HCT116 (cell line): ENCODE measurements at regions not wholly inside any gene's neighbourhood (a gene's known extent, or its start where the extent isn't known, plus 50 kb on each side); places are given as distances from the start of the nearest gene placed in this dataset.

Source experiments
- ATAC-seq: fragments of 200-7000 bp; cut with Tn5 transposase; 2 replicates; pipeline ENCODE4 v1.9.1; 2020; ENCODE audit warnings: mild to moderate bottlenecking, moderate library complexity
- BruUV-seq: library from RNA; stranded (reverse); fragments of 400-500 nt; replicated peaks from 2 replicates; lab custom pipeline; 2021; lab: Mats Ljungman, UMichigan
- CTCF ChIA-PET: fragments of 300-600 bp; sonication (Branson Sonifier 250); formaldehyde crosslinking; loops from one replicate; lab custom pipeline; 2021; ENCODE audit warnings: antibody characterized with exemption; lab: Charles Lee
- POLR2A ChIA-PET: fragments of 300-600, 350-600 bp; sonication (Branson Sonifier 250); formaldehyde crosslinking; loops from one replicate; lab custom pipeline; 2021; ENCODE audit warnings: antibody characterized with exemption; lab: Charles Lee
- RAD21 ChIA-PET, 2 experiments: fragments of 300-600 bp; sonication (Branson Sonifier 250); formaldehyde crosslinking; loops; one replicate each; lab custom pipeline; 2023; ENCODE audit warnings: low total read pairs in 2 of 2; ENCODE audit not compliant: uncharacterized antibody in 2 of 2, unreplicated experiment in 2 of 2, low non-redundant PET in 1 of 2; lab: Charles Lee
- DNase-seq: peaks from one replicate; pipeline ENCODE4 v3.0.0-alpha.2; 2010; ENCODE audit warnings: low read depth, low spot score
- H2AFZ ChIP-seq: fragments of 200-600 bp; shearing (Covaris generic), sonication (generic); 2 replicates; pipeline ENCODE4 v1.6.1; 2017; ENCODE audit warnings: low read depth, mixed run types, mixed read lengths, antibody characterized with exemption, low read length; ENCODE audit not compliant: poor library complexity, severe bottlenecking
- H3K27ac ChIP-seq: 2 replicates; pipeline ENCODE4 v1.5.1; 2012; ENCODE audit warnings: low read depth, low read length
- H3K27me3 ChIP-seq: fragments of 200-600 bp; sonication (generic); 2 replicates; pipeline ENCODE4 v1.6.1; 2016; ENCODE audit warnings: mixed run types, low read length, mixed read lengths; ENCODE audit not compliant: insufficient read depth
- H3K36me3 ChIP-seq, 2 experiments: fragments of 200-500 bp in 1 of 2; fragments of 200-600 bp in 1 of 2; sonication (Bioruptor generic) in 1 of 2; sonication (generic) in 1 of 2; 2 replicates each; pipeline versions ENCODE4 v1.5.1 to v1.6.1; 2014 to 2016; ENCODE audit warnings: low read length in 2 of 2, inconsistent platforms in 1 of 2, mixed read lengths in 1 of 2, mixed run types in 1 of 2; ENCODE audit not compliant: insufficient read depth in 2 of 2, control insufficient read depth in 1 of 2
- H3K4me1 ChIP-seq, 2 experiments: fragments of 200-600 bp in 1 of 2; sonication (generic) in 1 of 2; 2 replicates each; pipeline versions ENCODE4 v1.5.1 to v1.6.1; 2012 to 2017; ENCODE audit warnings: low read length in 2 of 2, inconsistent platforms in 1 of 2, mild to moderate bottlenecking in 1 of 2, mixed read lengths in 1 of 2, mixed run types in 1 of 2, moderate library complexity in 1 of 2; ENCODE audit not compliant: insufficient read depth in 2 of 2, control insufficient read depth in 1 of 2
- H3K4me2 ChIP-seq: fragments of 200-600 bp; sonication (generic); 2 replicates; pipeline ENCODE4 v1.6.1; 2017; ENCODE audit warnings: mixed run types, low read length, mixed read lengths
- H3K4me3 ChIP-seq, 2 experiments: fragments of 200-600 bp in 1 of 2; sonication (generic) in 1 of 2; replicated peaks in 1 of 2; 2 replicates each; pipeline ENCODE4 v1.5.1; 2011 to 2016; ENCODE audit warnings: low read length in 2 of 2, control low read depth in 1 of 2, low read depth in 1 of 2, mild to moderate bottlenecking in 1 of 2, mixed read lengths in 1 of 2, mixed run types in 1 of 2
- H3K79me2 ChIP-seq: fragments of 200-600 bp; sonication (generic); 2 replicates; pipeline ENCODE4 v1.6.1; 2017; ENCODE audit warnings: mild to moderate bottlenecking, mixed run types, low read length, moderate library complexity, mixed read lengths; ENCODE audit not compliant: insufficient read depth
- H3K9ac ChIP-seq: fragments of 200-600 bp; sonication (generic); 2 replicates; pipeline ENCODE4 v1.6.1; 2016; ENCODE audit warnings: low read length, mixed read lengths
- H3K9me2 ChIP-seq: fragments of 200-600 bp; sonication (generic), shearing (Covaris generic); 2 replicates; pipeline ENCODE4 v1.6.1; 2017; ENCODE audit warnings: mixed run types, mild to moderate bottlenecking, moderate library complexity; ENCODE audit not compliant: insufficient read depth
- H3K9me3 ChIP-seq, 2 experiments: fragments of 200-500 bp in 1 of 2; fragments of 200-600 bp in 1 of 2; sonication (Bioruptor generic) in 1 of 2; sonication (generic) in 1 of 2; 2 replicates each; pipeline ENCODE4 v1.6.1; 2014 to 2017; ENCODE audit warnings: low read length in 2 of 2, mixed read lengths in 2 of 2, inconsistent platforms in 1 of 2, low read depth in 1 of 2, mild to moderate bottlenecking in 1 of 2, mixed run types in 1 of 2, moderate library complexity in 1 of 2; ENCODE audit not compliant: control insufficient read depth in 1 of 2, insufficient read depth in 1 of 2
- H4K20me1 ChIP-seq: fragments of 200-600 bp; sonication (generic), shearing (Covaris generic); 2 replicates; pipeline ENCODE4 v1.6.1; 2017; ENCODE audit warnings: mixed run types, mild to moderate bottlenecking, moderate library complexity; ENCODE audit not compliant: insufficient read depth
- ATF3 ChIP-seq: IDR thresholded peaks from 2 replicates; pipeline ENCODE4 v1.6.1; 2012
- ELF1 ChIP-seq: IDR thresholded peaks from 2 replicates; pipeline ENCODE4 v1.6.1; 2012; ENCODE audit warnings: low read depth, borderline replicate concordance
- EZH2 ChIP-seq: fragments of 200-600 bp; sonication (generic); IDR thresholded peaks from 2 replicates; pipeline ENCODE4 v1.6.1; 2017; ENCODE audit warnings: antibody characterized with exemption, mixed run types
- EZH2phosphoT487 ChIP-seq: fragments of 200-600 bp; IDR thresholded peaks from 2 replicates; pipeline ENCODE4 v1.6.1; 2018; ENCODE audit warnings: antibody characterized with exemption, borderline replicate concordance
- FOSL1 ChIP-seq: IDR thresholded peaks from 2 replicates; pipeline ENCODE4 v1.6.1; 2012; ENCODE audit warnings: low read depth
- JUND ChIP-seq: IDR thresholded peaks from 2 replicates; pipeline ENCODE4 v1.6.1; 2012
- POLR2A ChIP-seq: IDR thresholded peaks from 2 replicates; pipeline ENCODE4 v1.7.0; 2011; ENCODE audit warnings: borderline replicate concordance; ENCODE audit not compliant: insufficient read depth, insufficient read length; ENCODE audit errors: extremely low read depth
- POLR2AphosphoS5 ChIP-seq: IDR thresholded peaks from 2 replicates; pipeline ENCODE4 v1.6.1; 2011; ENCODE audit warnings: mild to moderate bottlenecking, low read depth, low read length, moderate library complexity
- REST ChIP-seq: IDR thresholded peaks from 2 replicates; pipeline ENCODE4 v1.6.1; 2012; ENCODE audit warnings: low read depth
- SIN3A ChIP-seq: IDR thresholded peaks from 2 replicates; pipeline ENCODE4 v1.6.1; 2012; ENCODE audit warnings: low read depth
- SP1 ChIP-seq: IDR thresholded peaks from 2 replicates; pipeline ENCODE4 v1.6.1; 2012; ENCODE audit warnings: low read depth
- SRF ChIP-seq: IDR thresholded peaks from 2 replicates; pipeline ENCODE4 v1.6.1; 2012; ENCODE audit warnings: low read depth
- TCF7L2 ChIP-seq: IDR thresholded peaks from 2 replicates; pipeline ENCODE4 v1.7.0; 2011; ENCODE audit warnings: borderline replicate concordance, inconsistent platforms; ENCODE audit not compliant: insufficient read depth, insufficient read length; ENCODE audit errors: extremely low read depth
- YY1 ChIP-seq: IDR thresholded peaks from 2 replicates; pipeline ENCODE4 v1.6.1; 2011; ENCODE audit warnings: low read length, low read depth, moderate library complexity, mild to moderate bottlenecking; ENCODE audit not compliant: insufficient replicate concordance; ENCODE audit errors: extremely low read depth
- ZFX ChIP-seq: fragments of 450-650 bp; IDR thresholded peaks from 2 replicates; pipeline ENCODE4 v1.6.1; 2017
- intact Hi-C: fragments of 100-400 bp; cut with micrococcal nuclease; formaldehyde crosslinking; loops from 2 replicates; pipeline ENCODE4 v1.10.0; 2022
- TF ChIP-seq, protein P1 (sequence below), 3 experiments: fragments of 200-600 bp in 1 of 3; sonication (generic) in 1 of 3; IDR thresholded peaks in 2 of 3; conservative IDR thresholded peaks in 1 of 3; 2 replicates each; pipeline ENCODE4 v1.5.1; 2012 to 2017; ENCODE audit warnings: low read depth in 2 of 3, low read length in 2 of 3, antibody characterized with exemption in 1 of 3, borderline replicate concordance in 1 of 3, control low read depth in 1 of 3, mild to moderate bottlenecking in 1 of 3, mixed read lengths in 1 of 3, mixed run types in 1 of 3, moderate library complexity in 1 of 3; ENCODE audit not compliant: insufficient read depth in 1 of 3
- TF ChIP-seq, protein P2 (sequence below): IDR thresholded peaks from 2 replicates; pipeline ENCODE4 v1.6.1; 2011; ENCODE audit warnings: mild to moderate bottlenecking, low read length, moderate library complexity; ENCODE audit not compliant: insufficient replicate concordance; ENCODE audit errors: extremely low read depth

DNA sequence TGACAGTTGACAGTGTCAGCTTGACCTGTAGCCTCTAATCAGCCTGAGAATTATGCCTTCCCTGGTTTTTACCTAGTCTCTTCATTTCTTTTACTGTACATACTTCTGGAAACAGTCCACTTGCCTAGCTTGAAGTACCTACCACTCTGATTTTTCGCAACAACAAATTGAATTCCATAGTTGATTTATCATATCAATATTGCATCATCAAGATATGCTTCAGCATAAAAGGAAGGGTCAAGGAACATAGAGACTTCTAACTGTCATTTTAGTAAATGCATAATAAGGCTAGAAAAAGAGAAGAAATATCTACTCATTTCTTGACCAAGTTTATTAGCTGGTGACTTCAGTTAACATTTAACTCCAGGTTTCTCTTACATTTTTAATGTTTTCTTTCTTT is 174.2 kb upstream of the FAR2 start:
- no TSS peak for BruUV-seq
- Histone ChIP-seq H3K4me2 (no peak overlapping the region), H3K36me3 (no peaks in the 10 kb centered on the region), H3K4me3 (no peak overlapping the region), H3K4me1 (no peaks in the 10 kb centered on the region), H2AFZ (no peak overlapping the region), H3K9ac (no peak overlapping the region), H3K9me2 (no peaks in the 10 kb centered on the region), H3K27ac (no peak overlapping the region), H4K20me1 (no peaks in the 10 kb centered on the region), H3K9me3 (no peaks in the 10 kb centered on the region), H3K79me2 (no peaks in the 10 kb centered on the region)
- RAD21 ChIA-PET = no interaction called here
- no peak for ATAC-seq
- CTCF ChIA-PET = no interaction called here
- no peak for DNase-seq
- intact Hi-C loops = no loop called here
- POLR2A ChIA-PET = no interaction called here
- no peak for TF ChIP-seq FOSL1
- TF ChIP-seq EZH2 = no peak
- no peak for TF ChIP-seq REST
- TF ChIP-seq SIN3A = no peak
- TF ChIP-seq JUND = no peak
- TF ChIP-seq YY1 = no peak
- no peak for TF ChIP-seq ELF1
- no peak for TF ChIP-seq EZH2phosphoT487
- TF ChIP-seq SRF = no peak
- no peak for TF ChIP-seq ZFX
- TF ChIP-seq ATF3 = no peak
- TF ChIP-seq TCF7L2 = no peak
- TF ChIP-seq POLR2AphosphoS5 = no peak
- TF ChIP-seq, protein P1, sequence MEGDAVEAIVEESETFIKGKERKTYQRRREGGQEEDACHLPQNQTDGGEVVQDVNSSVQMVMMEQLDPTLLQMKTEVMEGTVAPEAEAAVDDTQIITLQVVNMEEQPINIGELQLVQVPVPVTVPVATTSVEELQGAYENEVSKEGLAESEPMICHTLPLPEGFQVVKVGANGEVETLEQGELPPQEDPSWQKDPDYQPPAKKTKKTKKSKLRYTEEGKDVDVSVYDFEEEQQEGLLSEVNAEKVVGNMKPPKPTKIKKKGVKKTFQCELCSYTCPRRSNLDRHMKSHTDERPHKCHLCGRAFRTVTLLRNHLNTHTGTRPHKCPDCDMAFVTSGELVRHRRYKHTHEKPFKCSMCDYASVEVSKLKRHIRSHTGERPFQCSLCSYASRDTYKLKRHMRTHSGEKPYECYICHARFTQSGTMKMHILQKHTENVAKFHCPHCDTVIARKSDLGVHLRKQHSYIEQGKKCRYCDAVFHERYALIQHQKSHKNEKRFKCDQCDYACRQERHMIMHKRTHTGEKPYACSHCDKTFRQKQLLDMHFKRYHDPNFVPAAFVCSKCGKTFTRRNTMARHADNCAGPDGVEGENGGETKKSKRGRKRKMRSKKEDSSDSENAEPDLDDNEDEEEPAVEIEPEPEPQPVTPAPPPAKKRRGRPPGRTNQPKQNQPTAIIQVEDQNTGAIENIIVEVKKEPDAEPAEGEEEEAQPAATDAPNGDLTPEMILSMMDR (IDR thresholded peaks at IDR 0.05 in 2 of 3, conservative IDR thresholded peaks at IDR 0.05 in 1 of 3; ENCODE audit: borderline replicate concordance in 1 of 3, insufficient read depth in 1 of 3, low read depth in 2 of 3, low read length in 2 of 3) = no peak
- TF ChIP-seq SP1 = no peak
- no peak for TF ChIP-seq POLR2A
- TF ChIP-seq, protein P2, sequence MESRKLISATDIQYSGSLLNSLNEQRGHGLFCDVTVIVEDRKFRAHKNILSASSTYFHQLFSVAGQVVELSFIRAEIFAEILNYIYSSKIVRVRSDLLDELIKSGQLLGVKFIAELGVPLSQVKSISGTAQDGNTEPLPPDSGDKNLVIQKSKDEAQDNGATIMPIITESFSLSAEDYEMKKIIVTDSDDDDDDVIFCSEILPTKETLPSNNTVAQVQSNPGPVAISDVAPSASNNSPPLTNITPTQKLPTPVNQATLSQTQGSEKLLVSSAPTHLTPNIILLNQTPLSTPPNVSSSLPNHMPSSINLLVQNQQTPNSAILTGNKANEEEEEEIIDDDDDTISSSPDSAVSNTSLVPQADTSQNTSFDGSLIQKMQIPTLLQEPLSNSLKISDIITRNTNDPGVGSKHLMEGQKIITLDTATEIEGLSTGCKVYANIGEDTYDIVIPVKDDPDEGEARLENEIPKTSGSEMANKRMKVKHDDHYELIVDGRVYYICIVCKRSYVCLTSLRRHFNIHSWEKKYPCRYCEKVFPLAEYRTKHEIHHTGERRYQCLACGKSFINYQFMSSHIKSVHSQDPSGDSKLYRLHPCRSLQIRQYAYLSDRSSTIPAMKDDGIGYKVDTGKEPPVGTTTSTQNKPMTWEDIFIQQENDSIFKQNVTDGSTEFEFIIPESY = no peak
- TF ChIP-seq, all 23 proteins: peak for 0
- H3K27me3 ChIP-seq = no peaks in the 10 kb centered on the region
